Glomerular visceral epithelial cell (primary cell): ENCODE measurements at regions not wholly inside any gene's neighbourhood (a gene's known extent, or its start where the extent isn't known, plus 50 kb on each side); places are given as distances from the start of the nearest gene placed in this dataset.
"Not testable (repeated sequence)": the region's sequence is repeated elsewhere in the genome, so short reads cannot be mapped to it uniquely, and the experiment has no call there.

Experiments used
- DNase-seq: peaks from one replicate; pipeline ENCODE4 v3.0.0-alpha.2; 2016; ENCODE audit errors: extremely low spot score

DNA sequence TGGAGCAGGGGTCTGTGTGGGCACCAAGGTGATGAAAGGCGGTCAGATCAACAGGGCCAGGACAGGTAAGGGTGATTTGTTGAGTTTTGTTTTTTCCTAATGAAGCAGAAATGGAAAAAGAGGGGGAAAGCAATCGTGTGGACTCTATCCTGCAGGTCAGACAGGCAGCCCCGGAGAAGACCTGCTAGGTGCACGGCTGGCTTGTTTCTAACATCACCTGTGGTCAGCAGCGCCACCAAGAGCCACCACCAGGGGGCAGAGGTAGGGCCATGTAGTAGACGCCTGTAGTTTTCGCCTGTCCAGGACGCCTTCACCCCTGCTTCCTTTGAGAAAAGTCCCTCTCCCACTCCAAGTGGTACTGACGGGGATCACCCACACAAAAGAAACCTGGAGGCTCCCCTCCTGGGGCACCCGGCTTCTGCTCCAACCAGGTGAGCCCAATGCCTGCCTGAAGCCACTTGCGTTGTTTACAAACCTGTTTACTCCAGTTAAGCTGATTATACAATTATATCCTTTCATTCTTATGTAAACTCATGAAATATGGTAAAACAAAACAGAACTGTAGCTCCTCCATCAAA is 54.2 kb upstream of the SEC14L1 start:
- DNase-seq, result peak; percentile 86

DNA sequence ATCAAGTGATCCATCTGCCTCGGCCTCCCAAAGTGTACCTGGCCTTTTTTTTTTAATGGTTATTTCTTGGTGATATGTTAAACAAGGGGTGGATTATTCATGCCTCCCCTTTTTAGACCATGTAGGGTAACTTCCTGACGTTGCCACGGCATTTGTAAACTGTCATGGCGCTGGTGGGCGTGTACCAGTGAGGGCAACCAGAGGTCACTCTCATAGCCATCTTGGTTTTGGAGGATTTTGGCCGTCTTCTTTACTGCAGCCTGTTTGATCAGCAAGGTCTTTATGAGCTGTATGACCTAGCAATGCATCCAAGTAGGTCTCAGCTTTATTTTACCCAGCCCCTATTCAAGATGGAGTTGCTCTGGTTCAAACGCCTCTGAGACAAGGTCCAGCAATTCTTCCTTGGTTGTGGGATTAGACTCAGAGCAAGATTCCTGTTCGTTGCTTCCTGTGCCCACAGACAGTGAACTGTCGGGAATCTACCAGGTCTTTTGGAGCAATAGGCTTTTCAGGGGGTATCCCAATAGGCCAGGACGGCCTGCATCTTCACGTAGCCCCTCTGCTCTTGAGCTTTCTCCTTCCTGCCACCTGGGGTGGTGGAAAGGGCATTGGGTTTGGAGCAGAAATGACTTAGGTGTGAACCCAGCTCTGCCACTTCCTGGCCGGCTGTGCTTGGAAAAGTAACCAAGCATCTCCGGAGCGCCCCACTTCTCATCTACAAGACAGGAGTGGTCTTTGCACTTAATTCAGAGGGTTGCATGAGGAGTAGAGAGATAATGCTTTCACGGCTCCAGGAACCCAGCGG is 52.9 kb upstream of the SEC14L1 start:
- DNase-seq, result no peak

DNA sequence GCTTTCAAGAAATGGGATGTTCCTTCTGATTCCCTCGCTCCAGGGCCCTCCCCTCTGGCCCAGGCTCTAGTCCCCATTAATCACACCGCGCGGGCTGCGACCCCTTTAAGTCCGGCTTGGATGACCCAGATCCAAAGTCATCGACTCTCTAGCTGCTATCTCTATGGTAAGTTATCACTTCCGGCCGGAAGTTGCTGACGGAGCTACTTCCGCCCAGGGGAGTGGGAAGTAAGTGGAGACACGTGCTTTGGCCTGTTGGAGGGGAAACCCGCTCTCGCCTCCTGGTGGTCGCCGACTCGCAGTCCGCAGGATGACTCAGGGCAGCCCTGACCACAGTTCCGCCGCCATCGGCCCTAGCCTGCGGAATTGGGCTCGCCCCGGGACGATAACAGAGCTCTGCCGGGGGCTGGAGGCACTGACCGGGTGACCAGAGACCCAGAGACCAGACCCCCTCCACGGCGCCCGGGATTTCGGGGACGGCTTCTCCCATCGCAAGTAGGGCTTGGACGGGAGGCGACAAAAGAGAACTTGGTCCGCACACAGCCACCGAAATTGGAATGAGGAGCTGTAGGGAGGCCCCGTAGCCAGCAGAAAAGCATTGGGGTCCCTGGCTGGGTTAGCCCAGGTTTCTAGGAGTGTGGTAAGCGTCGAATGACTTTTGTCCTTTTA is 52.2 kb upstream of the SEC14L1 start:
- DNase-seq, result peak; percentile 97

DNA sequence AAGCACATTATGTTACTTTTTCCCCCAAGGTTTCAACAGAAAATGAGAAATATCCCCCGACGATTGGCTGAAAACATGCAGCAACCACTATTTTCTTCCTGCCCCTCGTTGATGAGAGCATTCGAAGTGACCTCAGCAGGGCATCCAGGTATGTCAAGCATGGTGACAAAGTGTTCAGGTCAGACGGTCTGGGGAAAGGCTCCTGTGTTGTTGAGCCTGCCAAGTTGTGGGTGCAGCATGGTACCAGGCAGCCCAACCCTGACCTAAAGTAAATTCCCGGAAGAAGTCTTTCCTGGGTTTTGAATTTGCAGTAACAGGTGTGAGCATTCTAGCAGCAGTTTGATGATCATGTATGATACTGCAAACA is 51.7 kb upstream of the SEC14L1 start:
- DNase-seq, result peak; percentile 24

DNA sequence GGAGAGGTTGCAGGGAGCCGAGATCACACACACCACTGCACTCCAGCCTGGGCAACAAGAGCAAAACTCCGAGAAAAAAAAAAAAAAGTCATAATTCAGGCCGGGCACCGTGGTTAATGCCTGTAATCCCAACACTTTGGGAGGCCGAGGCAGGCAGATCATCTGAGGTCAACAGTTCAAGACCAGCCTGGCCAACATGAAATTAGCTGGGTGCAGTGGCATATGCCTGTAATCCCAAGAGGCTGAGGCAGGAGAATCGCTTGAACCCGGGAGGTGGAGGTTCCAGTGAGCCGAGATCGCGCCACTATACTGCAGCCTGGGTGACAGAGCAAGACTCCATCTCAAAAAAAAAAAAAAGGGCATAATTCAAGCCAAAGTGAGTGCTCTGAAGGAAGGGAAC is 50.8 kb upstream of the SEC14L1 start:
- not testable (repeated sequence) for DNase-seq

DNA sequence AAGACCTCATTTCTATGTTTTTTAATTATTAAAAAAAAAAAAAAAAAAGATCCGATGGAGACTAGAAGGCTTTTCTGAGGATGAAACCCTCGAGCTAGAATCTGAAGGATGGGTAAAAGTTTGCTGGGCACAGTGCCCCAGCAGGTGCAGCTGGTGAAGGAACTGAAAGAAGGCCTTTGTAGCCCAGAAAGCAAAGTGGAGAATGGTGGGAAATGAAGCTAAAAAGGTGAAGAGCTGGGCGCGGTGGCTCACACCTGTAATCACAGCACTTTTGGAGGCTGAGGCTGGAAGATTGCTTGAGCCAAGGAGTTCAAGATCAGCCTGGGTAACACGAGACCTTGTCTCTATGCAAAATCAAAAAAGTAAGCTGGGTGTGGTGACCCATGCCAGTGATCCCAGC is 50.3 kb upstream of the SEC14L1 start:
- no peak for DNase-seq
